GM21576 (cell line): ENCODE measurements at regions not wholly inside any gene's neighbourhood (a gene's known extent, or its start where the extent isn't known, plus 50 kb on each side); places are given as distances from the start of the nearest gene placed in this dataset.
"Not testable (repeated sequence)": the region's sequence is repeated elsewhere in the genome, so short reads cannot be mapped to it uniquely, and the experiment has no call there.

Experiments used
- ATAC-seq: cut with Tn5 transposase; IDR thresholded peaks from one replicate; pipeline ENCODE4 v1.9.1; 2021; ENCODE audit warnings: mild to moderate bottlenecking, moderate library complexity; ENCODE audit not compliant: unreplicated experiment

- no peak for ATAC-seq
These were observed 287.8 kb downstream of the LIG4 start for GRCh38 chr13:107927557-107927956.

GRCh38 chr13:107926515-107926914 is 288.8 kb downstream of the LIG4 start:
- not testable (repeated sequence) for ATAC-seq

- not testable (repeated sequence) for ATAC-seq
These were observed 298.4 kb downstream of the LIG4 start for GRCh38 chr13:107916902-107917301.

GRCh38 chr13:107912745-107913144 is 302.6 kb downstream of the LIG4 start:
- ATAC-seq = no peak

- no peak for ATAC-seq
These were observed 308.1 kb downstream of the LIG4 start for GRCh38 chr13:107907065-107907805.

- ATAC-seq = no peak
These were observed 309.2 kb downstream of the LIG4 start for GRCh38 chr13:107906131-107906530.

GRCh38 chr13:107901996-107902562 is 313.3 kb downstream of the LIG4 start:
- no peak for ATAC-seq

- ATAC-seq = no peak
These were observed 314.1 kb downstream of the LIG4 start for GRCh38 chr13:107901230-107901629.

- ATAC-seq = no peak
These were observed 314.6 kb downstream of the LIG4 start for GRCh38 chr13:107900775-107901174.

GRCh38 chr13:107886118-107886517 is 329.2 kb downstream of the LIG4 start:
- ATAC-seq = no peak

- no peak for ATAC-seq
These were observed 330.8 kb downstream of the LIG4 start for GRCh38 chr13:107884564-107884963.

- ATAC-seq = no peak
These were observed 331.7 kb downstream of the LIG4 start for GRCh38 chr13:107883561-107884175.

- no peak for ATAC-seq
These were observed 332.4 kb downstream of the LIG4 start for GRCh38 chr13:107882708-107883560.

GRCh38 chr13:107881362-107881761 is 334.0 kb downstream of the LIG4 start:
- no peak for ATAC-seq

- ATAC-seq = no peak
These were observed 340.9 kb downstream of the LIG4 start for GRCh38 chr13:107874456-107874855.

GRCh38 chr13:107873926-107874325 is 341.4 kb downstream of the LIG4 start:
- ATAC-seq = no peak

- ATAC-seq = no peak
These were observed 344.9 kb downstream of the LIG4 start for GRCh38 chr13:107870400-107870799.

- no peak for ATAC-seq
These were observed 347.4 kb downstream of the LIG4 start for GRCh38 chr13:107867701-107868661.

GRCh38 chr13:107866941-107867623 is 348.3 kb downstream of the LIG4 start:
- no peak for ATAC-seq
